Transverse colon (tissue), 4 donors: ENCODE measurements at regions not wholly inside any gene's neighbourhood (a gene's known extent, or its start where the extent isn't known, plus 50 kb on each side); places are given as distances from the start of the nearest gene placed in this dataset.

ENCODE experiments used
- DNase-seq: peaks from one replicate; pipeline ENCODE4 v3.0.0-alpha.2; 2019
- H3K27ac ChIP-seq, 4 donors: fragments of 200-600 bp; sonication (generic); 2 replicates each; pipeline ENCODE4 v1.5.1; 2016 to 2018; ENCODE audit warnings: inconsistent platforms in 4 of 4
- H3K27me3 ChIP-seq: fragments of 200-600 bp; sonication (generic); 2 replicates; pipeline ENCODE4 v1.5.1; 2017; ENCODE audit warnings: inconsistent platforms
- H3K36me3 ChIP-seq, 4 donors: fragments of 200-600 bp; sonication (generic); 2 replicates each; pipeline ENCODE4 v1.5.1; 2017 to 2019; ENCODE audit warnings: inconsistent platforms in 4 of 4
- H3K4me1 ChIP-seq, 4 donors: fragments of 200-600 bp; sonication (generic); 2 replicates each; pipeline ENCODE4 v1.5.1; 2017 to 2020; ENCODE audit warnings: inconsistent platforms in 4 of 4
- H3K4me3 ChIP-seq, 4 donors: fragments of 200-600 bp; sonication (generic); 1 replicate in 1 of 4; 2 replicates in 3 of 4; pipeline versions ENCODE4 v1.5.1 to v1.6.1; 2017 to 2019; ENCODE audit warnings: inconsistent platforms in 4 of 4
- H3K9me3 ChIP-seq, 2 donors: fragments of 200-600 bp; sonication (generic); 2 replicates each; pipeline ENCODE4 v1.5.1; 2017 to 2019; ENCODE audit warnings: inconsistent platforms in 2 of 2
- EP300 ChIP-seq: sonication (generic); formaldehyde crosslinking; IDR thresholded peaks from one replicate; pipeline ENCODE4 v1.6.1; 2017; ENCODE audit warnings: antibody characterized with exemption, low read depth
- POLR2A ChIP-seq: fragments of 450-650 bp; IDR thresholded peaks from one replicate; pipeline ENCODE4 v1.6.1; 2016; ENCODE audit warnings: antibody characterized with exemption, mild to moderate bottlenecking, moderate library complexity
- POLR2AphosphoS5 ChIP-seq, 3 donors: sonication (generic); formaldehyde crosslinking; IDR thresholded peaks; one replicate each; pipeline ENCODE4 v1.6.1; 2016; ENCODE audit warnings: antibody characterized with exemption in 3 of 3
- WGBS, 2 donors: methylation state at CpG; one replicate each; pipeline ENCODE4 v1.1.5; 2018; ENCODE audit warnings: low coverage in 1 of 2; 5-methylcytosine and 5-hydroxymethylcytosine counted together
- in situ Hi-C, 4 donors: fragments of 200-750 bp; cut with MboI; loops; one replicate each; pipeline versions ENCODE4 v1.15.0 to v1.15.1; 2017; ENCODE audit warnings: low sequenced_read_pairs in 3 of 4, low pct_ligation_motif_present in 1 of 4, low pct_unique_long_range_greater_than_20kb in 1 of 4
- intact Hi-C: fragments of 100-400 bp; cut with DNase I; formaldehyde crosslinking; loops from one replicate; pipeline ENCODE4 v1.15.1; 2023; ENCODE audit warnings: low total_unique reads
- TF ChIP-seq, protein P1 (sequence below), 5 experiments: fragments of 200-600 bp in 3 of 5; fragments of 450-650 bp in 2 of 5; sonication (generic) in 3 of 5; IDR thresholded peaks; 1 replicate in 2 of 5; 2 replicates in 3 of 5; pipeline ENCODE4 v1.5.1; 2016 to 2017; ENCODE audit warnings: antibody characterized with exemption in 5 of 5, inconsistent platforms in 3 of 5, mild to moderate bottlenecking in 2 of 5, moderate library complexity in 1 of 5

- intact Hi-C loops (no loop called here), in situ Hi-C loops (no loop called here)
- no peaks in the 10 kb centered on the region for H3K9me3 ChIP-seq
- 48% methylated on average over 2 of the region's 2 CpGs; no CpG with 5 or more reads in 1 of the 2 donors for WGBS, 2 donors
- TF ChIP-seq, protein P1, sequence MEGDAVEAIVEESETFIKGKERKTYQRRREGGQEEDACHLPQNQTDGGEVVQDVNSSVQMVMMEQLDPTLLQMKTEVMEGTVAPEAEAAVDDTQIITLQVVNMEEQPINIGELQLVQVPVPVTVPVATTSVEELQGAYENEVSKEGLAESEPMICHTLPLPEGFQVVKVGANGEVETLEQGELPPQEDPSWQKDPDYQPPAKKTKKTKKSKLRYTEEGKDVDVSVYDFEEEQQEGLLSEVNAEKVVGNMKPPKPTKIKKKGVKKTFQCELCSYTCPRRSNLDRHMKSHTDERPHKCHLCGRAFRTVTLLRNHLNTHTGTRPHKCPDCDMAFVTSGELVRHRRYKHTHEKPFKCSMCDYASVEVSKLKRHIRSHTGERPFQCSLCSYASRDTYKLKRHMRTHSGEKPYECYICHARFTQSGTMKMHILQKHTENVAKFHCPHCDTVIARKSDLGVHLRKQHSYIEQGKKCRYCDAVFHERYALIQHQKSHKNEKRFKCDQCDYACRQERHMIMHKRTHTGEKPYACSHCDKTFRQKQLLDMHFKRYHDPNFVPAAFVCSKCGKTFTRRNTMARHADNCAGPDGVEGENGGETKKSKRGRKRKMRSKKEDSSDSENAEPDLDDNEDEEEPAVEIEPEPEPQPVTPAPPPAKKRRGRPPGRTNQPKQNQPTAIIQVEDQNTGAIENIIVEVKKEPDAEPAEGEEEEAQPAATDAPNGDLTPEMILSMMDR (IDR thresholded peaks at IDR 0.05), result no peak
- TF ChIP-seq POLR2AphosphoS5 (IDR thresholded peaks at IDR 0.05) (no peak), EP300 (no peak), POLR2A (no peak)
- no peak overlapping the region for H3K27ac ChIP-seq
- H3K27me3 ChIP-seq, result no peaks in the 10 kb centered on the region
- H3K4me1 ChIP-seq, result no peaks in the 10 kb centered on the region
- H3K36me3 ChIP-seq, result no peaks in the 10 kb centered on the region
- no peak for DNase-seq
- H3K4me3 ChIP-seq, result no peak overlapping the region
Observed at GRCh38 chrX:121921258-121921657, 873.8 kb downstream of the GLUD2 start.

- Histone ChIP-seq H3K36me3 (no peaks in the 10 kb centered on the region), H3K27ac (no peak overlapping the region), H3K9me3 (no peaks in the 10 kb centered on the region), H3K27me3 (no peaks in the 10 kb centered on the region), H3K4me3 (no peak overlapping the region), H3K4me1 (no peaks in the 10 kb centered on the region)
- WGBS, 2 donors, result 75% methylated on average over 2 of the region's 2 CpGs; no CpG with 5 or more reads in 1 of the 2 donors
- DNase-seq, result no peak
- intact Hi-C loops, result no loop called here
- TF ChIP-seq POLR2AphosphoS5 (IDR thresholded peaks at IDR 0.05), result no peak
- TF ChIP-seq, protein P1 (IDR thresholded peaks at IDR 0.05), result no peak
- TF ChIP-seq POLR2A, result no peak
- TF ChIP-seq EP300, result no peak
- in situ Hi-C loops, result no loop called here
Observed at GRCh38 chrX:121931567-121931966, 884.2 kb downstream of the GLUD2 start.

- in situ Hi-C loops, result no loop called here
- H3K27ac ChIP-seq, result no peak overlapping the region
- 75% methylated on average over 2 of the region's 2 CpGs; no CpG with 5 or more reads in 1 of the 2 donors for WGBS, 2 donors
- no peaks in the 10 kb centered on the region for H3K9me3 ChIP-seq
- no peak overlapping the region for H3K4me3 ChIP-seq
- no peaks in the 10 kb centered on the region for H3K27me3 ChIP-seq
- no peaks in the 10 kb centered on the region for H3K36me3 ChIP-seq
- H3K4me1 ChIP-seq, result no peaks in the 10 kb centered on the region
- intact Hi-C loops, result no loop called here
- no peak for DNase-seq
- TF ChIP-seq POLR2AphosphoS5 (IDR thresholded peaks at IDR 0.05) (no peak), EP300 (no peak), POLR2A (no peak)
- TF ChIP-seq, protein P1 (IDR thresholded peaks at IDR 0.05), result no peak
Observed at GRCh38 chrX:121932688-121933087, 885.3 kb downstream of the GLUD2 start.

DNA sequence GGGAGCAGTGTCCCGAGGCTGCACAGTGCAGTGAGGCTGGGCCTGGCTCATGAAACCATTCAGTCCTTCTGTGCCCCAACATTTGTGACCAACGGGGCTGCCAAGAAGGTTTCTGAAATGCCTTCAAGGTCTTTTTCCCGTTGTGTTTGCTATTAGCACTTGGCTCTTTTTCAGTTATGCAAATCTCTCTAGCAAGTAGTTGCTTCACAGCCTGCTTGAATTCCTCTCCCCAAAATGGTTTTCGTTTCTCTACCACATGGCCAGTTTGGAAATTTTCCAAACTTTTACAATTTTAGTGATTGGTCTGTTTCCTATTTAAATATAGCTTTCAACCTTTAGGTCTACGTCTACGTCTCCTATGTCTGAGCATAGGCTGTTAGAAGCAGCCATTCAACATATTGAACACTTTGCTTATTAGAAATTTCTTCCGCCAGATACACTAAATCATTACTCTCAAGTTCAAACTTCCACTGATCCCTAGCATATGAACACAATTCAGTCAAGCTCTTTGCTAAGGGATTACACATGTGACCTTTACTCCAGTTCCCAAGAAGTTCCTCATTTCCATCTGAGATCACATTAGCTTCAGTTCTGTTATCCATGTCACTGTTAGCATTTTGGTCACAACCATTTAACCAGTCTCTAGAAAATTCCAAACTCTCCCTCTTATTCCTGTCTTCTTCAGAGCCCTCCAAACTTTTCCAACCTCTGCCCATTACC, 901.8 kb downstream of the GLUD2 start:
- Histone ChIP-seq H3K36me3 (no peaks in the 10 kb centered on the region), H3K9me3 (no peaks in the 10 kb centered on the region), H3K4me3 (no peak overlapping the region), H3K27ac (no peak overlapping the region), H3K27me3 (no peaks in the 10 kb centered on the region), H3K4me1 (no peaks in the 10 kb centered on the region)
- WGBS, 2 donors, result 70 to 77% methylated on average over 5 to 7 of the region's 7 CpGs
- intact Hi-C loops, result no loop called here
- in situ Hi-C loops, result no loop called here
- no peak for DNase-seq
- TF ChIP-seq, protein P1 (IDR thresholded peaks at IDR 0.05), result no peak
- no peak for TF ChIP-seq POLR2A
- no peak for TF ChIP-seq POLR2AphosphoS5 (IDR thresholded peaks at IDR 0.05)
- TF ChIP-seq EP300, result no peak
